PC-9 (cell line): ENCODE measurements at regions not wholly inside any gene's neighbourhood (a gene's known extent, or its start where the extent isn't known, plus 50 kb on each side); places are given as distances from the start of the nearest gene placed in this dataset.

Experiments used
- CTCF ChIP-seq: fragments of 200-600 bp; sonication (generic); conservative IDR thresholded peaks from 2 replicates; pipeline ENCODE4 v1.6.1; 2017; ENCODE audit warnings: mixed run types, antibody characterized with exemption, mild to moderate bottlenecking, moderate library complexity
- EZH2 ChIP-seq: fragments of 200-600 bp; sonication (generic); IDR thresholded peaks from 2 replicates; pipeline ENCODE4 v1.8.0; 2017; ENCODE audit warnings: antibody characterized with exemption, low read depth

- no peak for TF ChIP-seq CTCF
- TF ChIP-seq EZH2, result no peak
These were observed 79.4 kb upstream of the BEND6 start for GRCh38 chr6:56875523-56875922.
